KMS-11 (cell line): ENCODE measurements at regions not wholly inside any gene's neighbourhood (a gene's known extent, or its start where the extent isn't known, plus 50 kb on each side); places are given as distances from the start of the nearest gene placed in this dataset.

Experiments
- H2AFZ ChIP-seq: fragments of 200-600 bp; sonication (generic); 2 replicates; pipeline ENCODE4 v1.6.1; 2016; ENCODE audit warnings: antibody characterized with exemption, mixed run types, low read depth
- H3K27ac ChIP-seq: fragments of 200-600 bp; sonication (generic); 2 replicates; pipeline ENCODE4 v1.6.1; 2016; ENCODE audit warnings: mild to moderate bottlenecking, mixed run types
- H3K27me3 ChIP-seq: fragments of 200-600 bp; sonication (generic); 2 replicates; pipeline ENCODE4 v1.6.1; 2017; ENCODE audit warnings: mild to moderate bottlenecking, low read depth, mixed run types, moderate library complexity; ENCODE audit not compliant: insufficient read depth
- H3K36me3 ChIP-seq: fragments of 200-600 bp; sonication (generic); 2 replicates; pipeline ENCODE4 v1.6.1; 2017; ENCODE audit warnings: mild to moderate bottlenecking, mixed run types; ENCODE audit not compliant: insufficient read depth
- H3K4me1 ChIP-seq: fragments of 200-600 bp; sonication (generic); 2 replicates; pipeline ENCODE4 v1.6.1; 2016; ENCODE audit warnings: mild to moderate bottlenecking, low read depth, mixed run types; ENCODE audit not compliant: poor library complexity, severe bottlenecking
- H3K4me2 ChIP-seq: fragments of 200-600 bp; sonication (generic); 2 replicates; pipeline ENCODE4 v1.7.0; 2016; ENCODE audit warnings: mild to moderate bottlenecking, mixed run types
- H3K4me3 ChIP-seq: fragments of 200-600 bp; sonication (generic); IDR thresholded peaks from 2 replicates; pipeline ENCODE4 v1.6.1; 2017; ENCODE audit warnings: low read depth, low read length, mixed read lengths; ENCODE audit not compliant: insufficient read depth
- H3K79me2 ChIP-seq: fragments of 200-600 bp; sonication (generic); 2 replicates; pipeline ENCODE4 v1.6.1; 2016; ENCODE audit warnings: low read depth, mixed run types; ENCODE audit not compliant: insufficient read depth
- H3K9ac ChIP-seq: fragments of 200-600 bp; sonication (generic); 2 replicates; pipeline ENCODE4 v1.6.1; 2016; ENCODE audit warnings: mild to moderate bottlenecking, mixed run types
- H4K20me1 ChIP-seq: fragments of 200-600 bp; sonication (generic); 2 replicates; pipeline ENCODE4 v1.6.1; 2016; ENCODE audit warnings: mild to moderate bottlenecking, mixed run types; ENCODE audit not compliant: insufficient read depth
- TF ChIP-seq, protein P1 (sequence below): fragments of 200-600 bp; sonication (generic); conservative IDR thresholded peaks from 2 replicates; pipeline ENCODE4 v1.6.1; 2017; ENCODE audit warnings: low read depth, mild to moderate bottlenecking, antibody characterized with exemption, low read length, moderate library complexity, mixed read lengths

- TF ChIP-seq, protein P1, sequence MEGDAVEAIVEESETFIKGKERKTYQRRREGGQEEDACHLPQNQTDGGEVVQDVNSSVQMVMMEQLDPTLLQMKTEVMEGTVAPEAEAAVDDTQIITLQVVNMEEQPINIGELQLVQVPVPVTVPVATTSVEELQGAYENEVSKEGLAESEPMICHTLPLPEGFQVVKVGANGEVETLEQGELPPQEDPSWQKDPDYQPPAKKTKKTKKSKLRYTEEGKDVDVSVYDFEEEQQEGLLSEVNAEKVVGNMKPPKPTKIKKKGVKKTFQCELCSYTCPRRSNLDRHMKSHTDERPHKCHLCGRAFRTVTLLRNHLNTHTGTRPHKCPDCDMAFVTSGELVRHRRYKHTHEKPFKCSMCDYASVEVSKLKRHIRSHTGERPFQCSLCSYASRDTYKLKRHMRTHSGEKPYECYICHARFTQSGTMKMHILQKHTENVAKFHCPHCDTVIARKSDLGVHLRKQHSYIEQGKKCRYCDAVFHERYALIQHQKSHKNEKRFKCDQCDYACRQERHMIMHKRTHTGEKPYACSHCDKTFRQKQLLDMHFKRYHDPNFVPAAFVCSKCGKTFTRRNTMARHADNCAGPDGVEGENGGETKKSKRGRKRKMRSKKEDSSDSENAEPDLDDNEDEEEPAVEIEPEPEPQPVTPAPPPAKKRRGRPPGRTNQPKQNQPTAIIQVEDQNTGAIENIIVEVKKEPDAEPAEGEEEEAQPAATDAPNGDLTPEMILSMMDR, result no peak
- no peak overlapping the region for H3K27ac ChIP-seq
- no peak overlapping the region for H3K4me2 ChIP-seq
- H4K20me1 ChIP-seq, result no peaks in the 10 kb centered on the region
- H3K36me3 ChIP-seq, result no peaks in the 10 kb centered on the region
- no peaks in the 10 kb centered on the region for H3K27me3 ChIP-seq
- H3K9ac ChIP-seq, result no peak overlapping the region
- H2AFZ ChIP-seq, result no peak overlapping the region
- H3K79me2 ChIP-seq, result no peaks in the 10 kb centered on the region
- no peak overlapping the region for H3K4me3 ChIP-seq
- no peaks in the 10 kb centered on the region for H3K4me1 ChIP-seq
These were observed 487.7 kb upstream of the HS3ST5 start for GRCh38 chr6:114830515-114830914.

- no peak overlapping the region for H2AFZ ChIP-seq
- no peaks in the 10 kb centered on the region for H4K20me1 ChIP-seq
- H3K36me3 ChIP-seq, result no peaks in the 10 kb centered on the region
- H3K4me3 ChIP-seq, result no peak overlapping the region
- no peak overlapping the region for H3K9ac ChIP-seq
- no peaks in the 10 kb centered on the region for H3K27me3 ChIP-seq
- no peaks in the 10 kb centered on the region for H3K79me2 ChIP-seq
- no peaks in the 10 kb centered on the region for H3K4me1 ChIP-seq
- H3K27ac ChIP-seq, result no peak overlapping the region
- TF ChIP-seq, protein P1, result no peak
- H3K4me2 ChIP-seq, result no peak overlapping the region
These were observed 484.3 kb upstream of the HS3ST5 start for GRCh38 chr6:114827135-114827534.

GRCh38 chr6:114824409-114824808, 481.6 kb upstream of the HS3ST5 start:
- Histone ChIP-seq H4K20me1 (no peaks in the 10 kb centered on the region), H3K79me2 (no peaks in the 10 kb centered on the region), H2AFZ (no peak overlapping the region), H3K4me3 (no peak overlapping the region), H3K4me1 (no peaks in the 10 kb centered on the region), H3K4me2 (no peak overlapping the region), H3K27me3 (no peaks in the 10 kb centered on the region), H3K36me3 (no peaks in the 10 kb centered on the region), H3K27ac (no peak overlapping the region), H3K9ac (no peak overlapping the region)
- TF ChIP-seq, protein P1, result no peak

- TF ChIP-seq, protein P1, result no peak
- Histone ChIP-seq H3K79me2 (no peaks in the 10 kb centered on the region), H3K4me3 (no peak overlapping the region), H3K4me1 (no peaks in the 10 kb centered on the region), H3K27me3 (no peaks in the 10 kb centered on the region), H3K27ac (no peak overlapping the region), H4K20me1 (no peaks in the 10 kb centered on the region), H3K36me3 (no peaks in the 10 kb centered on the region), H2AFZ (no peak overlapping the region), H3K9ac (no peak overlapping the region), H3K4me2 (no peak overlapping the region)
These were observed 473.9 kb upstream of the HS3ST5 start for GRCh38 chr6:114816678-114817077.
